GM12892 (cell line): ENCODE measurements at regions not wholly inside any gene's neighbourhood (a gene's known extent, or its start where the extent isn't known, plus 50 kb on each side); places are given as distances from the start of the nearest gene placed in this dataset.

Source experiments
- POLR2A ChIP-seq: IDR thresholded peaks from 2 replicates; pipeline ENCODE4 v1.6.1; 2011; ENCODE audit warnings: low read depth, low read length, control low read depth
- POLR2AphosphoS5 ChIP-seq: IDR thresholded peaks from 2 replicates; pipeline ENCODE4 v1.6.1; 2011; ENCODE audit warnings: low read depth, low read length, control low read depth
- TAF1 ChIP-seq: IDR thresholded peaks from 2 replicates; pipeline ENCODE4 v1.6.1; 2011; ENCODE audit warnings: low read depth, mild to moderate bottlenecking, control low read depth, low read length, borderline replicate concordance

GRCh38 chr1:164953815-164954214 lies 394.8 kb downstream of the PBX1 start:
- no peak for TF ChIP-seq POLR2A
- no peak for TF ChIP-seq POLR2AphosphoS5
- no peak for TF ChIP-seq TAF1
